T-cell (primary cell): ENCODE measurements at regions not wholly inside any gene's neighbourhood (a gene's known extent, or its start where the extent isn't known, plus 50 kb on each side); places are given as distances from the start of the nearest gene placed in this dataset.

Source experiments
- ATAC-seq, 4 experiments: fragments of 200-7000 bp in 3 of 4; fragments of 150-1000 bp in 1 of 4; cut with Tn5 transposase; replicated peaks in 1 of 4; 1 replicate in 3 of 4; 2 replicates in 1 of 4; pipeline ENCODE4 v1.10.0; 2021; ENCODE audit warnings: moderate library complexity in 3 of 4, mild to moderate bottlenecking in 2 of 4, moderate number of reproducible peaks in 1 of 4
- CTCF ChIA-PET, 2 donors: fragments of 300-600 bp; sonication (Branson Sonifier 250); formaldehyde crosslinking; loops; one replicate each; lab custom pipeline; 2022; ENCODE audit warnings: antibody characterized with exemption in 2 of 2; lab: Charles Lee
- POLR2A ChIA-PET, 2 donors: fragments of 300-600 bp; sonication (Branson Sonifier 250); formaldehyde crosslinking; loops; one replicate each; lab custom pipeline; 2022; ENCODE audit warnings: antibody characterized with exemption in 2 of 2; lab: Charles Lee
- DNase-seq, 35 experiments: peaks; one replicate each; pipeline versions ENCODE4 v3.0.0 to v3.0.0-alpha.2; 2013 to 2023
- H3K27ac ChIP-seq: one replicate; pipeline ENCODE4 v1.5.1; 2013; ENCODE audit warnings: low read length
- H3K27me3 ChIP-seq, 2 experiments: replicated peaks in 1 of 2; 1 replicate in 1 of 2; 2 replicates in 1 of 2; pipeline versions ENCODE4 v1.6.1 to v1.7.0; 2013; ENCODE audit warnings: low read length in 1 of 2, mixed read lengths in 1 of 2; ENCODE audit not compliant: control insufficient read depth in 2 of 2, insufficient read depth in 2 of 2; ENCODE audit errors: extremely low read depth in 1 of 2
- H3K36me3 ChIP-seq, 2 donors: 1 replicate in 1 of 2; 2 replicates in 1 of 2; pipeline versions ENCODE4 v1.6.1 to v1.7.0; 2013; ENCODE audit warnings: low read length in 1 of 2; ENCODE audit not compliant: control insufficient read depth in 2 of 2, insufficient read depth in 1 of 2; ENCODE audit errors: extremely low read depth in 1 of 2
- H3K4me1 ChIP-seq, 2 experiments: 1 replicate in 1 of 2; 2 replicates in 1 of 2; pipeline versions ENCODE4 v1.6.1 to v1.7.0; 2013; ENCODE audit warnings: low read length in 2 of 2, mixed read lengths in 1 of 2; ENCODE audit not compliant: insufficient read depth in 2 of 2, control insufficient read depth in 1 of 2; ENCODE audit errors: extremely low read depth in 1 of 2
- H3K4me3 ChIP-seq, 2 donors: 1 replicate in 1 of 2; 2 replicates in 1 of 2; pipeline versions ENCODE4 v1.5.1 to v1.7.0; 2013; ENCODE audit warnings: mild to moderate bottlenecking in 2 of 2, low read length in 1 of 2, moderate library complexity in 1 of 2; ENCODE audit not compliant: control insufficient read depth in 1 of 2; ENCODE audit errors: extremely low read depth in 1 of 2
- H3K9me3 ChIP-seq: 2 replicates; pipeline ENCODE4 v1.7.0; 2013
- H3K27ac Mint-ChIP-seq, 2 donors: one replicate each; pipeline ENCODE4 v1.8.0; 2020 to 2021; ENCODE audit warnings: mild to moderate bottlenecking in 2 of 2, mixed read lengths in 2 of 2
- H3K27me3 Mint-ChIP-seq, 2 donors: one replicate each; pipeline ENCODE4 v1.8.0; 2021 to 2022; ENCODE audit warnings: mixed read lengths in 2 of 2
- H3K36me3 Mint-ChIP-seq: one replicate; pipeline ENCODE4 v1.8.0; 2021; ENCODE audit warnings: mixed read lengths
- H3K4me1 Mint-ChIP-seq, 3 donors: one replicate each; pipeline ENCODE4 v1.8.0; 2020 to 2022; ENCODE audit warnings: mixed read lengths in 3 of 3, mild to moderate bottlenecking in 1 of 3
- H3K4me3 Mint-ChIP-seq, 3 donors: one replicate each; pipeline ENCODE4 v1.8.0; 2020 to 2022; ENCODE audit warnings: mild to moderate bottlenecking in 3 of 3, mixed read lengths in 3 of 3, moderate library complexity in 3 of 3
- H3K9me3 Mint-ChIP-seq, 3 donors: one replicate each; pipeline ENCODE4 v1.8.0; 2020 to 2022; ENCODE audit warnings: mixed read lengths in 3 of 3
- WGBS: methylation state at CpG from one replicate; pipeline ENCODE4 v1.1.5; 2013; ENCODE audit warnings: missing lambda C conversion rate; ENCODE audit not compliant: insufficient coverage; 5-methylcytosine and 5-hydroxymethylcytosine counted together

GRCh38 chr6:168719901-168720300 is 278.9 kb downstream of the SMOC2 start:
- H3K27ac ChIP-seq = no peak overlapping the region
- ChIA-PET POLR2A (no interaction called here), CTCF (no interaction called here)
- no peaks in the 10 kb centered on the region for H3K9me3 ChIP-seq
- no peaks in the 10 kb centered on the region for H3K36me3 Mint-ChIP-seq
- H3K4me1 Mint-ChIP-seq = no peaks in the 10 kb centered on the region
- peaks cover 0 to 4% (median 0%) of the 10 kb centered on the region in 3 donors for H3K9me3 Mint-ChIP-seq
- no peaks in the 10 kb centered on the region for H3K27me3 Mint-ChIP-seq
- no peak overlapping the region for H3K4me3 Mint-ChIP-seq
- no peaks in the 10 kb centered on the region for H3K4me1 ChIP-seq
- peaks cover 0 to 24% of the 10 kb centered on the region in 2 experiments for H3K27me3 ChIP-seq
- H3K27ac Mint-ChIP-seq = no peak overlapping the region
- WGBS = 80% methylated on average over 1 of the region's 5 CpGs
- no peak overlapping the region for H3K4me3 ChIP-seq
- H3K36me3 ChIP-seq = no peaks in the 10 kb centered on the region
- ATAC-seq (no peak), DNase-seq (no peak)

- no peaks in the 10 kb centered on the region for H3K36me3 Mint-ChIP-seq
- H3K27me3 Mint-ChIP-seq = no peaks in the 10 kb centered on the region
- no peaks in the 10 kb centered on the region for H3K36me3 ChIP-seq
- H3K9me3 Mint-ChIP-seq = peaks cover 0 to 4% (median 0%) of the 10 kb centered on the region in 3 donors
- H3K4me1 Mint-ChIP-seq = no peaks in the 10 kb centered on the region
- no peak overlapping the region for H3K4me3 ChIP-seq
- no peak overlapping the region for H3K27ac ChIP-seq
- ATAC-seq (no peak), DNase-seq (no peak)
- ChIA-PET POLR2A (no interaction called here), CTCF (no interaction called here)
- H3K4me3 Mint-ChIP-seq = no peak overlapping the region
- no peak overlapping the region for H3K27ac Mint-ChIP-seq
- WGBS = 75% methylated on average over 10 of the region's 14 CpGs
- H3K27me3 ChIP-seq = peaks cover 0 to 19% of the 10 kb centered on the region in 2 experiments
- no peaks in the 10 kb centered on the region for H3K9me3 ChIP-seq
- H3K4me1 ChIP-seq = no peaks in the 10 kb centered on the region
These were observed 278.0 kb downstream of the SMOC2 start for GRCh38 chr6:168718821-168719475.
